Neural crest cell (in vitro differentiated cells): ENCODE measurements at regions not wholly inside any gene's neighbourhood (a gene's known extent, or its start where the extent isn't known, plus 50 kb on each side); places are given as distances from the start of the nearest gene placed in this dataset.

Source experiments
- DNase-seq: peaks from one replicate; pipeline ENCODE4 v3.0.0; 2021; ENCODE audit warnings: low read depth, mixed read lengths, low spot score
- H3K27ac Mint-ChIP-seq: one replicate; pipeline ENCODE4 v1.8.0; 2021; ENCODE audit warnings: mild to moderate bottlenecking, mixed read lengths; ENCODE audit not compliant: unreplicated experiment
- H3K27me3 Mint-ChIP-seq: 2 replicates; pipeline ENCODE4 v1.8.0; 2021; ENCODE audit warnings: low read depth, mild to moderate bottlenecking, mixed read lengths
- H3K36me3 Mint-ChIP-seq: 2 replicates; pipeline ENCODE4 v1.8.0; 2021; ENCODE audit warnings: low read depth, mild to moderate bottlenecking, mixed read lengths
- H3K4me1 Mint-ChIP-seq: 2 replicates; pipeline ENCODE4 v1.8.0; 2021; ENCODE audit warnings: mixed read lengths
- H3K4me3 Mint-ChIP-seq: one replicate; pipeline ENCODE4 v1.8.0; 2021; ENCODE audit warnings: mild to moderate bottlenecking, mixed read lengths
- H3K9me3 Mint-ChIP-seq: 2 replicates; pipeline ENCODE4 v1.8.0; 2021; ENCODE audit warnings: mixed read lengths
- TF ChIP-seq, protein P1 (sequence below): fragments of 200-600 bp; sonication (generic); conservative IDR thresholded peaks from 2 replicates; pipeline ENCODE4 v1.5.0; 2021; ENCODE audit warnings: antibody characterized with exemption, mild to moderate bottlenecking

DNA sequence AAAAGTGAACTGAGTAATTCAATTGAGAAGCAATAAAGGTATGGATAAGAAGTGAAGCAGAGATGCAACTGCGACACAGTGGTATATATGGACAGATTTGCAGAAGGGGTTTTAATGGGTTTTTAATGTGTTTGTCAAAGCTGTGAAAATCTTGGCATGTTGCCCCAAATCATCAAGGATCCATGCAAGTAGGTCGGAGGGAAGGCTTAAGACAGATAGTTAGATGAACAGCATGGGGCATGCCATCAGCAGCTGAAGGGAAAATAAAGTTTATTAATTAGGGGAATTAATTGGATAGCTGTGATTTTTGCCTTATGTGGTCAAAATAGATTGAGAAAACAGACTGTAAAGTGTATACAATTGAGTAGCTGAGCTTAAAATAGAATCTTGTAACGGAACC is 840.1 kb downstream of the JRKL start:
- H3K4me1 Mint-ChIP-seq, result no peaks in the 10 kb centered on the region
- H3K27me3 Mint-ChIP-seq, result no peaks in the 10 kb centered on the region
- TF ChIP-seq, protein P1, sequence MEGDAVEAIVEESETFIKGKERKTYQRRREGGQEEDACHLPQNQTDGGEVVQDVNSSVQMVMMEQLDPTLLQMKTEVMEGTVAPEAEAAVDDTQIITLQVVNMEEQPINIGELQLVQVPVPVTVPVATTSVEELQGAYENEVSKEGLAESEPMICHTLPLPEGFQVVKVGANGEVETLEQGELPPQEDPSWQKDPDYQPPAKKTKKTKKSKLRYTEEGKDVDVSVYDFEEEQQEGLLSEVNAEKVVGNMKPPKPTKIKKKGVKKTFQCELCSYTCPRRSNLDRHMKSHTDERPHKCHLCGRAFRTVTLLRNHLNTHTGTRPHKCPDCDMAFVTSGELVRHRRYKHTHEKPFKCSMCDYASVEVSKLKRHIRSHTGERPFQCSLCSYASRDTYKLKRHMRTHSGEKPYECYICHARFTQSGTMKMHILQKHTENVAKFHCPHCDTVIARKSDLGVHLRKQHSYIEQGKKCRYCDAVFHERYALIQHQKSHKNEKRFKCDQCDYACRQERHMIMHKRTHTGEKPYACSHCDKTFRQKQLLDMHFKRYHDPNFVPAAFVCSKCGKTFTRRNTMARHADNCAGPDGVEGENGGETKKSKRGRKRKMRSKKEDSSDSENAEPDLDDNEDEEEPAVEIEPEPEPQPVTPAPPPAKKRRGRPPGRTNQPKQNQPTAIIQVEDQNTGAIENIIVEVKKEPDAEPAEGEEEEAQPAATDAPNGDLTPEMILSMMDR, result no peak
- no peak overlapping the region for H3K4me3 Mint-ChIP-seq
- DNase-seq, result no peak
- peaks cover 3% of the 10 kb centered on the region for H3K9me3 Mint-ChIP-seq
- H3K27ac Mint-ChIP-seq, result no peak overlapping the region
- H3K36me3 Mint-ChIP-seq, result no peaks in the 10 kb centered on the region

DNA sequence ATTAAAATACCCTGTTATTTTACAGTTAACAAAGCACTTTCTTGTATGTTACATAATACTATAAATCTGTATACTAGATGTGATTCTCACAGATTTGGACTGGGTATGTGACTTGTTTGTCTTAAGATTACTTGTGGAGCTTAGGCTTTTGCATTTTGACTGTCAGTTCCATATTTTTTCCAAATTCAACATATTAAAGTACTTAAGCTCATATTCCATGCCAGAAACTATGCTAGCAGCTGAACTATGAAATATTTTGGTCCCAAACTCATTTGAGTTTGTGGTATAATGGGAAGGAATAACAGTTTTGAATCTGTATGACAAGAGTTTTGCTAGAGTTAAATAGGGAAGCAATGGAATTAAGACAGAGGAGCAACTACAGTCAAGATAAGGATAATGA is 841.4 kb downstream of the JRKL start:
- H3K27ac Mint-ChIP-seq, result no peak overlapping the region
- peaks cover 3% of the 10 kb centered on the region for H3K9me3 Mint-ChIP-seq
- no peak for DNase-seq
- H3K27me3 Mint-ChIP-seq, result no peaks in the 10 kb centered on the region
- no peaks in the 10 kb centered on the region for H3K4me1 Mint-ChIP-seq
- TF ChIP-seq, protein P1, result no peak
- no peak overlapping the region for H3K4me3 Mint-ChIP-seq
- no peaks in the 10 kb centered on the region for H3K36me3 Mint-ChIP-seq

DNA sequence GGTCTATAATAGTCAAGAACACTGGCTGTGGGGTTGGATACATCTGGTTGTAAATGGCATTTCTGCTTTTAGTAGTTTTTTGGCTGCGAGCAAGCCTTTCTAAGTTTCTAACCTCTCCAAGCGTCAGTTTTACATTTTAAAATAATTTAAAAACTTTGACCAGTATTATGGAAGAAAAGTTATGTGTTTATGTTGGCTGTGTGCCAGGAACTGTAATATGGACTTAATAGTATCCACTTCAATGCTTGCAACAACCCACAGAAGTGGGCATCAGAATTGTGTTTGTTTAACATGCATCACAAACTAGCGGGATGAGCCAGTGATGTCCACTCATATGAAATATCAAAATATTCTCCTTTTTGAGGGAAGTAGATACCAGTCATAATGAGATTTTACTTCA is 844.2 kb downstream of the JRKL start:
- Mint-ChIP-seq H3K9me3 (peaks cover 3% of the 10 kb centered on the region), H3K36me3 (no peaks in the 10 kb centered on the region), H3K4me3 (no peak overlapping the region), H3K27ac (no peak overlapping the region), H3K4me1 (no peaks in the 10 kb centered on the region), H3K27me3 (no peaks in the 10 kb centered on the region)
- TF ChIP-seq, protein P1, result no peak
- DNase-seq, result no peak

DNA sequence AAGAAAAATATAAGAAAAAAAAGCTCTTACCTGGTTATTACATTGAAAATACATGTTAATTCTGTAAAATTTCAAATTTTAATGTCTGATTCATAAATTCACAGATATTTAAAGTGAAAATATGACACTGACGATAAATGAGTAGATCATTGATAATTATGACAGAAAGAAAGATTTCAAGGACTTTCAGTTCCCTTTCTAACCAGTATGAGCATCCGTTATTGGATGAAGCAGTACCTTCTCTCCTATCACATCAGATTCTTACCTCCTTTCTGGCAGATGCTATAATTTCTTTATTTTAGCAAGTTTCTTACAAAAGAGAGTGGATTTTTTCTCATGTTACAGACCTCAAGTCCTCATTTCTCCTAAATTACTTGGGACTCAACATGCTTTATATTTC is 847.3 kb downstream of the JRKL start:
- peaks cover under 1% of the 10 kb centered on the region for H3K9me3 Mint-ChIP-seq
- H3K27ac Mint-ChIP-seq, result no peak overlapping the region
- no peaks in the 10 kb centered on the region for H3K36me3 Mint-ChIP-seq
- H3K4me1 Mint-ChIP-seq, result no peaks in the 10 kb centered on the region
- DNase-seq, result no peak
- no peak overlapping the region for H3K4me3 Mint-ChIP-seq
- TF ChIP-seq, protein P1, result no peak
- no peaks in the 10 kb centered on the region for H3K27me3 Mint-ChIP-seq

DNA sequence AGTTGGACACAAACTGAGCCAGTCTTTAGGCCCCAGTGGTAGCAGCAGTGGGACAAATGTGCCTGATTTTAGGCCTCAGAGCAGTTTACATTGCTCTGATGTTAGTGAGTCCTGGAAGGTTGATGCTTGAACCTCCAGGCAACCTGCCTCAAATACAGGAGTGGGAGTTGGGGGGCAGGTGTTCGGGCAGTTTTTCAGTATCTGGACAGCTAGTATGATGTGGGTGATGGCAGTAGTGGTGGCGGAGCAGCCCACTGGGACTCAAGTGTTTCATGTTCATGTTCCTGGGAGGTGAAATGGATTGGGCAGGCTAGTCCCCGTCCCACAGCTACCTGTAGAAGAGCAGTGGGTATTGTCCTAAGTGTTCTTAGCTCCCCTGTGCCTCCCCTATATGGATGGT is 857.8 kb downstream of the JRKL start:
- peaks cover 8% of the 10 kb centered on the region for H3K9me3 Mint-ChIP-seq
- DNase-seq, result no peak
- no peaks in the 10 kb centered on the region for H3K36me3 Mint-ChIP-seq
- no peaks in the 10 kb centered on the region for H3K27me3 Mint-ChIP-seq
- no peak overlapping the region for H3K4me3 Mint-ChIP-seq
- no peaks in the 10 kb centered on the region for H3K4me1 Mint-ChIP-seq
- no peak overlapping the region for H3K27ac Mint-ChIP-seq
- TF ChIP-seq, protein P1, result no peak

DNA sequence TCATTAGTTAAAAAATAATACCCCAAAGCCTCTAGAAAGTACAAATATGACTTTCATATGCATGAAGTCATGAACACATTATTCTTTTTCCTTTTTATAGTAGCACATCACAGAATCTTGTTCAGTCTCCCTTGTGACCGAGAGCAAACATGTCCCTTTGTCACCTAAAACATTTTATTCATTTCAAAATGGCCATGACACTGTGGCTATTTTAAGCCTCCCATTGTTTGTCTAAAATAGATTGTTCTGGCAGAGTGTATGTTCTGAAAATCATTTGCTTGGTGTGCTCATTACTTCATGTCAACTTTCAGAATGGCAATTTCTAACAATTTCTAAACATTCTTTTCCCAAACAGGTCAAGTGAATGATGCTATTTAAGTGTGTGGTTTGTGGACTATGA is 865.0 kb downstream of the JRKL start:
- Mint-ChIP-seq H3K36me3 (no peaks in the 10 kb centered on the region), H3K9me3 (no peaks in the 10 kb centered on the region), H3K27ac (no peak overlapping the region), H3K4me3 (no peak overlapping the region), H3K4me1 (no peaks in the 10 kb centered on the region), H3K27me3 (no peaks in the 10 kb centered on the region)
- TF ChIP-seq, protein P1, result no peak
- no peak for DNase-seq
